SU-DHL-6 (cell line): ENCODE measurements at regions not wholly inside any gene's neighbourhood (a gene's known extent, or its start where the extent isn't known, plus 50 kb on each side); places are given as distances from the start of the nearest gene placed in this dataset.

Source experiments
- H2AFZ ChIP-seq: fragments of 200-600 bp; sonication (generic); 2 replicates; pipeline ENCODE4 v1.6.1; 2014; ENCODE audit warnings: low read depth, mild to moderate bottlenecking, moderate library complexity, mixed read lengths, antibody characterized with exemption, low read length; ENCODE audit not compliant: severe bottlenecking
- H3F3A ChIP-seq: fragments of 200-600 bp; shearing (Covaris generic); 2 replicates; pipeline ENCODE4 v1.6.0; 2016; ENCODE audit warnings: antibody characterized with exemption, mild to moderate bottlenecking; ENCODE audit not compliant: insufficient read depth
- H3K27ac ChIP-seq: fragments of 200-600 bp; sonication (generic); 2 replicates; pipeline ENCODE4 v1.5.1; 2016; ENCODE audit warnings: low read depth, mild to moderate bottlenecking, low read length, moderate library complexity, mixed read lengths
- H3K27me3 ChIP-seq: fragments of 200-600 bp; sonication (generic), shearing (Covaris generic); 2 replicates; pipeline ENCODE4 v1.6.0; 2014; ENCODE audit warnings: mild to moderate bottlenecking, low read length
- H3K36me3 ChIP-seq: fragments of 200-600 bp; sonication (generic); 2 replicates; pipeline ENCODE4 v1.6.1; 2014; ENCODE audit warnings: mild to moderate bottlenecking, low read length, mixed read lengths
- H3K4me2 ChIP-seq: fragments of 300-600, 200-600 bp; shearing (Covaris generic), sonication (generic); 2 replicates; pipeline ENCODE4 v1.6.0; 2014; ENCODE audit warnings: low read length, low read depth, mild to moderate bottlenecking; ENCODE audit not compliant: poor library complexity, severe bottlenecking
- H3K4me3 ChIP-seq: fragments of 200-600 bp; sonication (generic); 2 replicates; pipeline ENCODE4 v1.5.1; 2014; ENCODE audit warnings: antibody characterized with exemption, low read length, mild to moderate bottlenecking, mixed read lengths; ENCODE audit not compliant: insufficient read depth, poor library complexity, severe bottlenecking
- H3K79me2 ChIP-seq: fragments of 200-600 bp; sonication (generic); 2 replicates; pipeline ENCODE4 v1.6.1; 2014; ENCODE audit warnings: mild to moderate bottlenecking, low read length, moderate library complexity; ENCODE audit not compliant: insufficient read depth
- H3K9ac ChIP-seq: fragments of 200-600 bp; sonication (generic); 2 replicates; pipeline ENCODE4 v1.7.0; 2014; ENCODE audit warnings: mild to moderate bottlenecking, low read length
- H3K9me2 ChIP-seq: fragments of 200-600 bp; sonication (generic); replicated peaks from 2 replicates; pipeline ENCODE4 v1.6.1; 2014; ENCODE audit warnings: low read length; ENCODE audit not compliant: insufficient read depth
- H3K9me3 ChIP-seq: fragments of 200-600 bp; sonication (generic); 2 replicates; pipeline ENCODE4 v1.6.1; 2014; ENCODE audit warnings: low read length, mixed read lengths; ENCODE audit not compliant: insufficient read depth
- H4K20me1 ChIP-seq: fragments of 200-600 bp; sonication (generic); 2 replicates; pipeline ENCODE4 v1.6.1; 2014; ENCODE audit warnings: low read depth, mild to moderate bottlenecking, antibody characterized with exemption, low read length, moderate library complexity, mixed read lengths
- CTCF ChIP-seq: fragments of 200-600 bp; sonication (generic); IDR thresholded peaks from one replicate; pipeline ENCODE4 v1.5.1; 2017; ENCODE audit warnings: antibody characterized with exemption, mild to moderate bottlenecking, low read length, moderate library complexity; ENCODE audit not compliant: insufficient read depth, poor library complexity, severe bottlenecking
- EZH2phosphoT487 ChIP-seq: fragments of 200-600 bp; sonication (generic), shearing (Covaris generic); conservative IDR thresholded peaks from 2 replicates; pipeline ENCODE4 v1.6.1; 2018; ENCODE audit warnings: mild to moderate bottlenecking, antibody characterized with exemption, low read length, moderate library complexity, mixed read lengths

DNA sequence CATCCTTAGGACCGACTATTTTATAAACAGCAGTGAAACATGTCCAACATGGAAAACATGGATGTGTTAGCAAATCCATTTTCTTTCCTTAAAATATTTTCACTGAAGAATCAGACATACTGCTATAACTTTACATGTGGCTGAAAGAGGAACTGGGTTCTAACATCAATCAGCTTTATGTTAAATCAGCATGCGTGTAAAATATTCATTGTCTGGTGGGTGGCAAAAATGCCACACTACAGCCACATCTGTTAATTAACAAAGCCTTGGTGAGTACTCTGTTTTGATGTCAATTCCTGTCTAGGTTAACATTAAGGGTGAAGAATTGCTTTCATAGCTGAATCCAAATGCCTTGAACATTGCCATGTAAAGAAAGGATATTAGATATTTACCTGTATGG lies 222.6 kb upstream of the CEP162 start:
- Histone ChIP-seq H3K9me2 (no peaks in the 10 kb centered on the region), H3K4me2 (no peak overlapping the region), H3K27ac (no peak overlapping the region), H3K4me3 (no peak overlapping the region), H3F3A (no peaks in the 10 kb centered on the region), H2AFZ (no peak overlapping the region), H3K36me3 (no peaks in the 10 kb centered on the region), H3K27me3 (no peaks in the 10 kb centered on the region), H3K9ac (no peak overlapping the region), H3K9me3 (no peaks in the 10 kb centered on the region), H4K20me1 (no peaks in the 10 kb centered on the region), H3K79me2 (no peaks in the 10 kb centered on the region)
- no peak for TF ChIP-seq CTCF
- no peak for TF ChIP-seq EZH2phosphoT487

GRCh38 chr6:84449220-84449619 lies 221.8 kb upstream of the CEP162 start:
- no peak overlapping the region for H3K4me2 ChIP-seq
- H3K4me3 ChIP-seq: no peak overlapping the region
- TF ChIP-seq EZH2phosphoT487: no peak
- no peak for TF ChIP-seq CTCF
- no peaks in the 10 kb centered on the region for H3K9me2 ChIP-seq
- H3K9ac ChIP-seq: no peak overlapping the region
- H3K79me2 ChIP-seq: no peaks in the 10 kb centered on the region
- no peak overlapping the region for H2AFZ ChIP-seq
- no peaks in the 10 kb centered on the region for H3F3A ChIP-seq
- H3K27ac ChIP-seq: no peak overlapping the region
- H3K27me3 ChIP-seq: no peaks in the 10 kb centered on the region
- no peaks in the 10 kb centered on the region for H4K20me1 ChIP-seq
- no peaks in the 10 kb centered on the region for H3K9me3 ChIP-seq
- H3K36me3 ChIP-seq: no peaks in the 10 kb centered on the region

DNA sequence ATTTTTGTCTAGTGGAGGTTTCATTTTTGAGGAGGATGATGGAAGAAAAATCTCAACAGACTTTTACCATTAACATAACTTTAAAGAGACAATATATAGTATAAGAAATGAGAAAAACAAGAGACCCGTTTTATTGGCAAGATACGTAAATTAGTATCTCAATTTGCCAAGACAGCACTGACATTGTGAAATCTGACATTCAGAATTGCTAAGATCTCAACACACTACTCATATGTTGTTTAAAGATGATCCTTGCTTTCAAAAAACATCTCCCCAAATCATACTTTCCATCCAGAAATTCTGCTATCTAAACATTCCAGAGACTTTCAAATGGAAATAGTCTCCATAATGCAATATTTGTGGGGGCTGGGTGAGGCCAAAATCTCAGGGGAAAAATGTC lies 220.9 kb upstream of the CEP162 start:
- H3K36me3 ChIP-seq: no peaks in the 10 kb centered on the region
- H3K4me2 ChIP-seq: no peak overlapping the region
- H3K9me3 ChIP-seq: no peaks in the 10 kb centered on the region
- no peaks in the 10 kb centered on the region for H3K27me3 ChIP-seq
- H3K9ac ChIP-seq: no peak overlapping the region
- H3K4me3 ChIP-seq: no peak overlapping the region
- H4K20me1 ChIP-seq: no peaks in the 10 kb centered on the region
- H2AFZ ChIP-seq: no peak overlapping the region
- H3K9me2 ChIP-seq: no peaks in the 10 kb centered on the region
- H3K79me2 ChIP-seq: no peaks in the 10 kb centered on the region
- no peaks in the 10 kb centered on the region for H3F3A ChIP-seq
- TF ChIP-seq CTCF (no peak), EZH2phosphoT487 (no peak)
- no peak overlapping the region for H3K27ac ChIP-seq

- H3K4me2 ChIP-seq: no peak overlapping the region
- no peaks in the 10 kb centered on the region for H3F3A ChIP-seq
- TF ChIP-seq EZH2phosphoT487: no peak
- H3K36me3 ChIP-seq: no peaks in the 10 kb centered on the region
- H2AFZ ChIP-seq: no peak overlapping the region
- H3K4me3 ChIP-seq: no peak overlapping the region
- no peaks in the 10 kb centered on the region for H3K9me2 ChIP-seq
- H3K9me3 ChIP-seq: no peaks in the 10 kb centered on the region
- no peaks in the 10 kb centered on the region for H3K27me3 ChIP-seq
- no peaks in the 10 kb centered on the region for H3K79me2 ChIP-seq
- H4K20me1 ChIP-seq: no peaks in the 10 kb centered on the region
- H3K9ac ChIP-seq: no peak overlapping the region
- no peak overlapping the region for H3K27ac ChIP-seq
Measured at GRCh38 chr6:84447651-84448050, 220.2 kb upstream of the CEP162 start.
